Glutamatergic neuron (in vitro differentiated cells): ENCODE measurements at regions not wholly inside any gene's neighbourhood (a gene's known extent, or its start where the extent isn't known, plus 50 kb on each side); places are given as distances from the start of the nearest gene placed in this dataset.

ENCODE experiments used
- DNase-seq: peaks from one replicate; pipeline ENCODE4 v3.0.0; 2022
- H3K27ac Mint-ChIP-seq: one replicate; pipeline ENCODE4 v1.8.0; 2020; ENCODE audit warnings: mild to moderate bottlenecking, mixed read lengths, inconsistent platforms; ENCODE audit not compliant: unreplicated experiment
- H3K27me3 Mint-ChIP-seq: one replicate; pipeline ENCODE4 v1.8.0; 2020; ENCODE audit warnings: mild to moderate bottlenecking, moderate library complexity, mixed read lengths, inconsistent platforms; ENCODE audit not compliant: unreplicated experiment
- H3K36me3 Mint-ChIP-seq: one replicate; pipeline ENCODE4 v1.8.0; 2020; ENCODE audit warnings: mild to moderate bottlenecking, mixed read lengths, inconsistent platforms; ENCODE audit not compliant: unreplicated experiment
- H3K4me1 Mint-ChIP-seq: one replicate; pipeline ENCODE4 v1.8.0; 2020; ENCODE audit warnings: mild to moderate bottlenecking, low read depth, mixed read lengths, inconsistent platforms; ENCODE audit not compliant: unreplicated experiment
- H3K4me3 Mint-ChIP-seq: one replicate; pipeline ENCODE4 v1.8.0; 2020; ENCODE audit warnings: mild to moderate bottlenecking, mixed read lengths, inconsistent platforms; ENCODE audit not compliant: unreplicated experiment
- H3K9me3 Mint-ChIP-seq: one replicate; pipeline ENCODE4 v1.8.0; 2020; ENCODE audit warnings: mild to moderate bottlenecking, moderate library complexity, mixed read lengths, inconsistent platforms; ENCODE audit not compliant: unreplicated experiment
- CTCF ChIP-seq: fragments of 200-600 bp; sonication (generic); IDR thresholded peaks from one replicate; pipeline ENCODE4 v1.5.0; 2021; ENCODE audit not compliant: partially characterized antibody, unreplicated experiment

GRCh38 chr14:84859116-84859515, 670.8 kb upstream of the FLRT2 start:
- no peak for TF ChIP-seq CTCF
- no peak for DNase-seq
- Mint-ChIP-seq H3K9me3 (no peaks in the 10 kb centered on the region), H3K4me1 (no peaks in the 10 kb centered on the region), H3K4me3 (no peak overlapping the region), H3K36me3 (no peaks in the 10 kb centered on the region), H3K27ac (no peak overlapping the region), H3K27me3 (no peaks in the 10 kb centered on the region)

GRCh38 chr14:84864548-84865271, 665.2 kb upstream of the FLRT2 start:
- no peak overlapping the region for H3K27ac Mint-ChIP-seq
- no peak for TF ChIP-seq CTCF
- no peak overlapping the region for H3K4me3 Mint-ChIP-seq
- peaks cover 2% of the 10 kb centered on the region for H3K27me3 Mint-ChIP-seq
- peaks cover 1% of the 10 kb centered on the region for H3K9me3 Mint-ChIP-seq
- H3K4me1 Mint-ChIP-seq: peaks cover 1% of the 10 kb centered on the region
- H3K36me3 Mint-ChIP-seq: no peaks in the 10 kb centered on the region
- DNase-seq: no peak

DNA sequence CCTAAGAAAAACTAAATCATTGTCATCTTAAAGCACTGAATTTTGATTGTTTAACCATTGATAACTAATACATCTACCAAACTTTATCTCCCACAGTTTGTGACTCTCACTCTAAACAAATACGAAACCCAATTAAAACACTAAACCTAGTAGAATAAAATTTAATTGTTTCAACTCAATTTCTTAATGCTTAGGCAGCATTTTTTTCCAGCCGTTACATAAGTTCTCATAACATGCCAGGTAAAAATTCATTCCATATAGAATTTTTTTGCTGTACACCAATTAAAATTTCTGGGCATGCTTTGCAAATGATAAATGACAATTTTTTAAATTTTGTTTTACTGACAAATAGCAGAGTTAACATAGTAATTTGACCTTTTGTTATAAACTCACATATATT, 658.2 kb upstream of the FLRT2 start:
- H3K27me3 Mint-ChIP-seq: peaks cover 2% of the 10 kb centered on the region

DNA sequence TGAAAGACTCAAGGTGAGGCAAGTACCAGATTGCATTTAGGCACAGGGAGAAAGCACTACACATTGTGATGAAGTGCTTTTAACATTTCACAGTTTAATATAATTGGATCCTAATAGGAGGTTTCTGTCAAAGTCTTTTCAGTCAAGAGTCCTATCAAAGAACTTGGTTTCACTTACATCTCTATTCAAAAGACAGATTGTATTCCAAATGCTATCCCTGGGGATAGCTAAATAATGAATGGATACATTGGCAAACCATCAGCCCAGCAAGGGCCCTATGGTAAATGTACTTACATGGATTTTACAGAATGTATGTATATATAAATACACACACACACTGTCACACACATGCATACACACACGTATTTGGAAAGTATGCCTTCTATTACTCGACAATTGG, 655.5 kb upstream of the FLRT2 start:
- Mint-ChIP-seq H3K4me3 (no peak overlapping the region), H3K27me3 (no peaks in the 10 kb centered on the region), H3K27ac (no peak overlapping the region), H3K9me3 (no peaks in the 10 kb centered on the region), H3K36me3 (no peaks in the 10 kb centered on the region), H3K4me1 (peaks cover 4% of the 10 kb centered on the region)
- DNase-seq: no peak
- TF ChIP-seq CTCF: no peak

More for the DNA sequence above, 658.2 kb upstream of the FLRT2 start:
- peaks cover 1% of the 10 kb centered on the region for H3K9me3 Mint-ChIP-seq
- TF ChIP-seq CTCF: no peak
- H3K4me3 Mint-ChIP-seq: no peak overlapping the region
- H3K4me1 Mint-ChIP-seq: peaks cover 6% of the 10 kb centered on the region
- H3K27ac Mint-ChIP-seq: no peak overlapping the region
- no peak for DNase-seq
- no peaks in the 10 kb centered on the region for H3K36me3 Mint-ChIP-seq

GRCh38 chr14:84877061-84877460, 652.9 kb upstream of the FLRT2 start:
- H3K4me1 Mint-ChIP-seq: peaks cover 4% of the 10 kb centered on the region
- peaks cover 2% of the 10 kb centered on the region for H3K9me3 Mint-ChIP-seq
- no peak overlapping the region for H3K27ac Mint-ChIP-seq
- H3K36me3 Mint-ChIP-seq: no peaks in the 10 kb centered on the region
- DNase-seq: no peak
- TF ChIP-seq CTCF: no peak
- H3K27me3 Mint-ChIP-seq: no peaks in the 10 kb centered on the region
- H3K4me3 Mint-ChIP-seq: no peak overlapping the region
